GM12872 (cell line): ENCODE measurements at regions not wholly inside any gene's neighbourhood (a gene's known extent, or its start where the extent isn't known, plus 50 kb on each side); places are given as distances from the start of the nearest gene placed in this dataset.

Source experiments
- TF ChIP-seq, protein P1 (sequence below): IDR thresholded peaks from 3 replicates; pipeline ENCODE4 v1.5.1; 2011; ENCODE audit warnings: low read depth, mild to moderate bottlenecking, low read length, moderate library complexity; ENCODE audit not compliant: insufficient read depth

DNA sequence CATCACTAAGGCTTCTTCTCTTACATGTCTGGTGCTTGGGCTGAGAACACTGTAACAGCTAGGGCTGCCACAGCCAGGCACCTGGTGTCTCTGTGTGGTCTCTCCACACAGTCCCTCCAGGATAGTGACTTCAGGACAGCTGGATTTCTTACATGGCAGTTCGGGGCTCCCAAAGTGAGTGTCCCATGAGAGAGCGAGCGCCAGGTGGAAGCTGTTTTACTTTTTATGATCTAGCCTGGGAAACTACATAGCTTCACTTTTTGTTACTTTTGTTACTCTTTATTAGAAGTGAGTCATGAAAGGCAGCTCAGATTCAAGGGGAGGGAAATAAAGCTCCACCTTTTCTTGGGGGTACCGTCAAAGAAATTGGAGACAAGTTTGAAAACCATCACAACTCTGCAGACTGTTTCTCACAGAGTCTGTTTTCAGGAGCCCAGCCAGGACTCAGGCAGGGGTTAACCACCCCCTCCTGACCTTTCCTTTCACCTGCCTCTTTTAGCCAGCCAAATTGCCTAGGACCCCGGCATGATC is 373.0 kb downstream of the MID1IP1 start:
- TF ChIP-seq, protein P1, sequence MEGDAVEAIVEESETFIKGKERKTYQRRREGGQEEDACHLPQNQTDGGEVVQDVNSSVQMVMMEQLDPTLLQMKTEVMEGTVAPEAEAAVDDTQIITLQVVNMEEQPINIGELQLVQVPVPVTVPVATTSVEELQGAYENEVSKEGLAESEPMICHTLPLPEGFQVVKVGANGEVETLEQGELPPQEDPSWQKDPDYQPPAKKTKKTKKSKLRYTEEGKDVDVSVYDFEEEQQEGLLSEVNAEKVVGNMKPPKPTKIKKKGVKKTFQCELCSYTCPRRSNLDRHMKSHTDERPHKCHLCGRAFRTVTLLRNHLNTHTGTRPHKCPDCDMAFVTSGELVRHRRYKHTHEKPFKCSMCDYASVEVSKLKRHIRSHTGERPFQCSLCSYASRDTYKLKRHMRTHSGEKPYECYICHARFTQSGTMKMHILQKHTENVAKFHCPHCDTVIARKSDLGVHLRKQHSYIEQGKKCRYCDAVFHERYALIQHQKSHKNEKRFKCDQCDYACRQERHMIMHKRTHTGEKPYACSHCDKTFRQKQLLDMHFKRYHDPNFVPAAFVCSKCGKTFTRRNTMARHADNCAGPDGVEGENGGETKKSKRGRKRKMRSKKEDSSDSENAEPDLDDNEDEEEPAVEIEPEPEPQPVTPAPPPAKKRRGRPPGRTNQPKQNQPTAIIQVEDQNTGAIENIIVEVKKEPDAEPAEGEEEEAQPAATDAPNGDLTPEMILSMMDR = no peak

DNA sequence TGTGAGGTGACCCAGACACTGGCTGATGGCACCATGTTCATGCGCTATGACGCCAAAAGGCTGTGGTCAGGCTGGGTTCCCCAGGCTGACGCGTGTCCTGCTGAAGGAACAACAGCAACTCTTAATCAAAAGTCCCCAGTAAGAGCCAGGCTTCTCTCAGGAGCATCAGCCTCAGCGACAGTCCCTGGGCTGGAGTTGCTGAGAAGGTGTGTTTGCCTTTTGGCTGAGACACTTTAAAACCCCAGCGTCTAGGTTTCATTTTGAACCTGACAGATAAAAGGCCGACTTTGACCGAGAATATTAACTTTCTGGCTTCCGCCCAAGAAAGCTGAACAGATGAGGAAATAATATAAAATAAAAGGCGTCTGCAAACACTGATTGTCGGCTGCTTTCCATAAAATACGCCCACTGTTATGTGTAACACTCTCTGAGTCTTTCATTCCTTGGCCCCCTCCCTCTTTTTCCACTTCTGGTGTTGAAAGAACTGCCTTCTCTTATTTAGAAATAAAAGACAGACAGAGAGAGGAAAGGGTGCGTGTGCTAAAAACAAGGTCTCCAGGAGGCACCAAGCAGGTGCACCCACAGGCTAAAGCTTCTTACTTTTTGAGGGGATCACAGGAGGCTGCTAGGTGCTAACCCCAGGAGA is 373.6 kb downstream of the MID1IP1 start:
- TF ChIP-seq, protein P1 = no peak

DNA sequence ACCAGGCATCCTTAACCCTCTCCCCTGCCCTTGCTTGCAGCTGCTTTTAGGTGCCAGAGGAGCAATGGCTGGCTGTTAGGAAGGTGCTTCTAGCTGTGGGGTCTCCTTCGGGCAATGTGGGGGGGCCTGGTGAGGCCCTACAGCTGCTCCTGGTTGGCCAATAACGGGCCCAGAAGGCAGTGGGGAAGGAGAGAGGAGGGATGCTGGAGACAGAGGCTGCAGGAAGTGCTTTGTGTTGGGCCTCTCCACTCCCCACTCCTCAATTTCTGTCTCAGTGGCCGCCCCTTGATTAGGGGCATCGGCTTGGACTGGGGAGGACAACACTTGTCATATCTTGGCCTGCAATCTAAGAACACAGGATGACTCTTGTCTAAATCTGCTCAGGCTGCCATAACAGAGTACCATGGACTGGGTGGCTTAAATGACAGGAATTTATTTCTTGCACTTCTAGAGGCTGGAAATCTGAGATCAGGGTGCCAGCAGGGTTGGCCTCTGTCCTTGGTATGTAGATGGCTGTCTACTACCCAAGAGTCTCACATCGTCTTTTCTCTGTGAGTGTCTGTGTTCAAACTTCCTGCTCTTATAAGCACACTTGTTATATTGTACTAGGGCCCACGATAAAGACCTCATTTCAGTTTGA is 374.3 kb downstream of the MID1IP1 start:
- TF ChIP-seq, protein P1 = no peak

DNA sequence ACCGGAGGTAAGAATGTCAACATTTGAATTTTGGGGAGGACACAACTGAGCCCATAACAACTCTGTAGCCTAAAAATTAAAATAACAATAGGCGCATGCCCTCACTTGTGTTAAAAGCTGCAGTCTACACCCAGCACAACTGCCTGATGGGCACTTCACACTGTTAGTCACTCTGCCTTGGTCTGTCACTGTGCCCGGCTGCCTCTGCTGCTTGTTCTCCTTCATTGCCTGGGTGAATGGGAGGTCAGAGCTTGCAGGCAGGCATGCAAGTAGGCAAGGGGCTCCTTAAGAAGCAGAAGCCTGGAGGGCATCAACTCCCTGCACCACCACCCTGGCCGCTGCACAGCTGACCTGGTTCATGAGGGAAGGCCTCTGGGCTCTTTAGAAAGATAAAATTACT is 374.8 kb downstream of the MID1IP1 start:
- TF ChIP-seq, protein P1 = no peak

DNA sequence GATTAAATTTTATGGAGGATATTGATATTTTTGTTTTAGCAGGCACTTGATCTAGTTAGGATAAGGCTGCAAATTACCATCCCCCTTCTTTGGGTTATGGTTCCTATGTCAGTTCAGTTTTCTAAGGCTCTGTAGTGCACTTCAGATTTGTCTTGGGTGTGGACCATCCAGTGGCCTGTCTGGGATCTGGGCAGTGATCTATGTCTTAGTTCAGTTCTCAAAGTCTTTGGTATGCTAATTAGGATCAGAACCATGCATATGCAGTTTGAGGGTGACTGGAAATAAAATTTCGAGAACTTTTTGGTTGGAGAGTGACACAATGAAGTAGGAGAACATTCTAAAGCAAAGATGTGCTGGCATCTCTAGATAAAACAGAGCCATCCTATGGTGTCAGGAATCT is 388.2 kb downstream of the MID1IP1 start:
- TF ChIP-seq, protein P1 = no peak

DNA sequence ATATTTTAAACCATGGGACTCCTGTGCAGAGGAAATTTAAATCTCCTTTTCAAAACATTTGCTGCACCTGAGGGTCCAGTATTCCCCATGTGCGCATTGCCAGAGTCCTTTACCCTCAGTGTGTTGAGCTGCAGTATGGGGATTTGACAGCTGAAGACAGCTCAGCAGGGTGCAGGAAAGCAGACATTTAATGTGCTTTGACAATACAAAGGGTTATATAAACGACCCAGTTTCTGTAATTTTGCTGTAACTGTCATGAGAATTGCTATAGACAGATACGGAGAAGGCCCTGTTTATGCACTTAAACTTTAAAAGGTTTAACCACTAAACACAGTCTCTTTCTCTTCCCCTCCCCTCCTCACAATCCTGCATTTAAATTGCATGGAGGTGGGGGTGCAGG is 393.4 kb downstream of the MID1IP1 start:
- TF ChIP-seq, protein P1 = no peak

DNA sequence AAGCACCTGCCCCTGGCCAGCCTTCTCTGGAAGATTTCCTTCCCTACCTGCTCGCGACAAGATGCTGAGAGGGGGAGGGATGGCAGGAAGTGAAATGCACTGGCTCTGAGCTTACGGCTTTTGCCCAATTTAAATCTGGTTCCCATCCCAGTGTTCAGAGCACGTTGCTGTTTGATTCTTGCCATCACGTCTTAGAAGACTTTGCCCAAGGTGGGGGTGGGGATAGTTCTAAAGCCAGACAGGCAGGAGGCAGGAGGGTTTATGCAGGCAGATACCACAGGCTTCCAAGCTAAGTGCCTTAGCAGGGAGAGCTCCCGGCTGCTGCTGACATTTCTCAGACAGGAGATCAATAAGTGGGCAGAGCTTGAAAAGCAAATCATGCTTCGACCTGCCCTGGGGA is 393.9 kb downstream of the MID1IP1 start:
- TF ChIP-seq, protein P1 = no peak
